ENCODE measurements at regions not wholly inside any gene's neighbourhood (a gene's known extent, or its start where the extent isn't known, plus 50 kb on each side); places are given as distances from the start of the nearest gene placed in this dataset.

- TF ChIP-seq, protein P1, sequence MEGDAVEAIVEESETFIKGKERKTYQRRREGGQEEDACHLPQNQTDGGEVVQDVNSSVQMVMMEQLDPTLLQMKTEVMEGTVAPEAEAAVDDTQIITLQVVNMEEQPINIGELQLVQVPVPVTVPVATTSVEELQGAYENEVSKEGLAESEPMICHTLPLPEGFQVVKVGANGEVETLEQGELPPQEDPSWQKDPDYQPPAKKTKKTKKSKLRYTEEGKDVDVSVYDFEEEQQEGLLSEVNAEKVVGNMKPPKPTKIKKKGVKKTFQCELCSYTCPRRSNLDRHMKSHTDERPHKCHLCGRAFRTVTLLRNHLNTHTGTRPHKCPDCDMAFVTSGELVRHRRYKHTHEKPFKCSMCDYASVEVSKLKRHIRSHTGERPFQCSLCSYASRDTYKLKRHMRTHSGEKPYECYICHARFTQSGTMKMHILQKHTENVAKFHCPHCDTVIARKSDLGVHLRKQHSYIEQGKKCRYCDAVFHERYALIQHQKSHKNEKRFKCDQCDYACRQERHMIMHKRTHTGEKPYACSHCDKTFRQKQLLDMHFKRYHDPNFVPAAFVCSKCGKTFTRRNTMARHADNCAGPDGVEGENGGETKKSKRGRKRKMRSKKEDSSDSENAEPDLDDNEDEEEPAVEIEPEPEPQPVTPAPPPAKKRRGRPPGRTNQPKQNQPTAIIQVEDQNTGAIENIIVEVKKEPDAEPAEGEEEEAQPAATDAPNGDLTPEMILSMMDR (conservative IDR thresholded peaks at IDR 0.05 in 1 of 2, IDR thresholded peaks at IDR 0.05 in 1 of 2; ENCODE audit: low read depth in 1 of 2, low read length in 2 of 2) = no peak
- TF ChIP-seq EZH2 (IDR thresholded peaks at IDR 0.05; ENCODE audit: low read length, missing control alignments) = no peak
Observed at GRCh38 chr11:126112547-126112946, 49.9 kb upstream of the CDON start.

All from fibroblast of lung (primary cell).